HG02885 (cell line): ENCODE measurements at regions not wholly inside any gene's neighbourhood (a gene's known extent, or its start where the extent isn't known, plus 50 kb on each side); places are given as distances from the start of the nearest gene placed in this dataset.
"Not testable (repeated sequence)": the region's sequence is repeated elsewhere in the genome, so short reads cannot be mapped to it uniquely, and the experiment has no call there.

ENCODE experiments used
- ATAC-seq: cut with Tn5 transposase; IDR thresholded peaks from one replicate; pipeline ENCODE4 v1.9.1; 2021; ENCODE audit warnings: mild to moderate bottlenecking; ENCODE audit not compliant: unreplicated experiment, poor library complexity

- ATAC-seq: peak; percentile 96
Observed at GRCh38 chrX:106484233-106484632, 127.5 kb upstream of the RADX start.

DNA sequence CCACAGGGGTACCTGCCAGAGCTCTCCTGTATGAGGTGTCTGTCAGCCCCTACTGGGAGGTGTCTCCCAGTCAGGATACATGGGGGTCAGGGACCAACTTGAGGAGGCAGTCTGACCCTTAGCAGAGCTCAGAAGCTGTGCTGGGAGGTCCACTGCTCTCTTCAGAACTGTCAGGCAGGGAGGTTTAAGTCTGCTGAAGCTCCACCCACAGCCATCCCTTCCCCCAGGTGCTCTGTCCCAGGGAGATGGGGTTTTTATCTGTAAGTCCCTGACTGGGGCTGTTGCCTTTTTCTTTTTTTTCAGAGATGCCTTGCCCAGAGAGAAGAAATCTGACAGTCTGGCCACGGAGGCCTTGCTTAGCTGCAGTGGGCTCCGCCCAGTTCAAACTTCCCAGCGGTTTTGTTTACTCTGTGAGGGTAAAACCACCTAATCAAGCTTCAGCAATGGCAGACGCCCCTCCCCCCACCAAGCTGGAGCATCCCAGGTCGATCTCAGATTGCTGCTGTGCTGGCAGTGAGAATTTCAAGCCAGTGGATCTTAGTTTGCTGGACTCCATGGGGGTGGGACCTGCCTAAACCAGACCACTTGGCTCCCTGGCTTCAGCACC is 118.5 kb upstream of the RADX start:
- not testable (repeated sequence) for ATAC-seq

DNA sequence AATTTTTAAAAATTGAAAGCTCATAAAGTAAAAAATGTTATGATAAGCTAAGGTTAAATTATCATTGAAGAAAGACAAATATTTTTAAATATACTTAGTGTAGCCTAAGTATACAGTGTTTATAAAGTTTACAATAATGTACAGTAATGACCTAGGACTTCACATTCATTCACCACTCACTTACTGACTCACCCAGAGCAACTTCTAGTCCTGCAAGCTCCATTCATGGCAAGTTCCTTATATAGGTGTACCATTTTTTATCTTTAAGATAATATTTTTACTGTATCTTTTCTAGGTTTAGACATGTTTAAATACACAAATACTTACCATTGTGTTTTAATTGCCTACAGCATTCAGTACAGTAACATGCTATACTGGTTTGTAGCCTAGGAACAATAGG is 112.3 kb upstream of the RADX start:
- no peak for ATAC-seq

GRCh38 chrX:106510713-106511403 is 100.9 kb upstream of the RADX start:
- ATAC-seq: peak; percentile 82
